Smooth muscle cell (in vitro differentiated cells): ENCODE measurements at regions not wholly inside any gene's neighbourhood (a gene's known extent, or its start where the extent isn't known, plus 50 kb on each side); places are given as distances from the start of the nearest gene placed in this dataset.

Experiments used
- DNase-seq: peaks from one replicate; lab custom pipeline; 2025; ENCODE audit not compliant: unreplicated experiment; lab: John Stamatoyannopoulos, UW
- H2AFZ ChIP-seq: fragments of 200-600 bp; sonication (generic); 2 replicates; pipeline ENCODE4 v1.6.0; 2016; ENCODE audit warnings: antibody characterized with exemption, low read depth, mild to moderate bottlenecking
- H3F3A ChIP-seq: fragments of 200-600 bp; sonication (generic); 2 replicates; pipeline ENCODE4 v1.6.0; 2017; ENCODE audit warnings: antibody characterized with exemption, low read depth
- H3K27ac ChIP-seq: fragments of 200-600 bp; sonication (generic); 2 replicates; pipeline ENCODE4 v1.5.1; 2016; ENCODE audit warnings: low read depth, mild to moderate bottlenecking
- H3K27me3 ChIP-seq: fragments of 200-600 bp; sonication (generic); 2 replicates; pipeline ENCODE4 v1.6.1; 2016; ENCODE audit warnings: low read depth, mild to moderate bottlenecking
- H3K36me3 ChIP-seq: fragments of 200-600 bp; sonication (generic); 2 replicates; pipeline ENCODE4 v1.5.1; 2016; ENCODE audit warnings: low read depth
- H3K4me1 ChIP-seq: fragments of 200-600 bp; sonication (generic); 2 replicates; pipeline ENCODE4 v1.5.1; 2016; ENCODE audit warnings: low read depth
- H3K4me2 ChIP-seq: fragments of 200-600 bp; sonication (generic); 2 replicates; pipeline ENCODE4 v1.6.0; 2016; ENCODE audit warnings: mild to moderate bottlenecking
- H3K4me3 ChIP-seq: fragments of 200-600 bp; sonication (generic); 2 replicates; pipeline ENCODE4 v1.5.1; 2016; ENCODE audit warnings: mild to moderate bottlenecking
- H3K79me2 ChIP-seq: fragments of 200-600 bp; sonication (generic); 2 replicates; pipeline ENCODE4 v1.6.0; 2016; ENCODE audit warnings: low read depth, mild to moderate bottlenecking
- H3K9ac ChIP-seq: fragments of 200-600 bp; sonication (generic); 2 replicates; pipeline ENCODE4 v1.6.0; 2016; ENCODE audit warnings: low read depth
- H3K9me3 ChIP-seq: fragments of 200-600 bp; sonication (generic); replicated peaks from 2 replicates; pipeline ENCODE4 v1.5.1; 2016; ENCODE audit warnings: low read depth
- H4K20me1 ChIP-seq: fragments of 200-600 bp; sonication (generic); 2 replicates; pipeline ENCODE4 v1.6.0; 2016; ENCODE audit warnings: low read depth
- WGBS: methylation state at CpG from one replicate; pipeline ENCODE4 v1.1.7; 2016; ENCODE audit warnings: low lambda C conversion rate; 5-methylcytosine and 5-hydroxymethylcytosine counted together
- TF ChIP-seq, protein P1 (sequence below): fragments of 200-600 bp; sonication (generic); IDR thresholded peaks from 2 replicates; pipeline ENCODE4 v1.5.1; 2017; ENCODE audit warnings: borderline replicate concordance, mild to moderate bottlenecking, antibody characterized with exemption; ENCODE audit not compliant: insufficient read depth, poor library complexity, severe bottlenecking

DNA sequence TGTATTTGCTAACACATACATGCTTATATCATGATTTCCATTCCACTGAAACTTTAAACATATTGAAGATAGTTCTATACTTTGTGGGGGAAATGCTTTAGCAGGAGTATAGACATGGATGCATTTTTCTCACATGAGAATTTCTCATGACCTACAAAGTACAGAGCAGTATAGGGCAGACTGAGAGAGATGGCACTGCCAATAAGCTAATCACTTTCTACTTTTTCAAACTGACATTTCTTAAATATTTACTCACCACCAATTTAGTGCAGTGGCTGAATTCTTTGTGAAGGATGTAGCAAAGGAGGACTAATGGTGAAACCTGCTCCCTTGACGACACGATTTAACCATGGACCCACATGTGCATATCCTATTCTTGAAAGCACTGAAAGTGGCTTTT is 923.5 kb downstream of the ADGRL2 start:
- 96% methylated on average over 2 of the region's 2 CpGs for WGBS
- H3K9ac ChIP-seq = no peak overlapping the region
- no peak overlapping the region for H3K27ac ChIP-seq
- H3K9me3 ChIP-seq = no peaks in the 10 kb centered on the region
- no peaks in the 10 kb centered on the region for H3K27me3 ChIP-seq
- H3F3A ChIP-seq = no peaks in the 10 kb centered on the region
- no peaks in the 10 kb centered on the region for H4K20me1 ChIP-seq
- no peak overlapping the region for H3K4me2 ChIP-seq
- H3K79me2 ChIP-seq = no peaks in the 10 kb centered on the region
- H3K4me1 ChIP-seq = no peaks in the 10 kb centered on the region
- TF ChIP-seq, protein P1, sequence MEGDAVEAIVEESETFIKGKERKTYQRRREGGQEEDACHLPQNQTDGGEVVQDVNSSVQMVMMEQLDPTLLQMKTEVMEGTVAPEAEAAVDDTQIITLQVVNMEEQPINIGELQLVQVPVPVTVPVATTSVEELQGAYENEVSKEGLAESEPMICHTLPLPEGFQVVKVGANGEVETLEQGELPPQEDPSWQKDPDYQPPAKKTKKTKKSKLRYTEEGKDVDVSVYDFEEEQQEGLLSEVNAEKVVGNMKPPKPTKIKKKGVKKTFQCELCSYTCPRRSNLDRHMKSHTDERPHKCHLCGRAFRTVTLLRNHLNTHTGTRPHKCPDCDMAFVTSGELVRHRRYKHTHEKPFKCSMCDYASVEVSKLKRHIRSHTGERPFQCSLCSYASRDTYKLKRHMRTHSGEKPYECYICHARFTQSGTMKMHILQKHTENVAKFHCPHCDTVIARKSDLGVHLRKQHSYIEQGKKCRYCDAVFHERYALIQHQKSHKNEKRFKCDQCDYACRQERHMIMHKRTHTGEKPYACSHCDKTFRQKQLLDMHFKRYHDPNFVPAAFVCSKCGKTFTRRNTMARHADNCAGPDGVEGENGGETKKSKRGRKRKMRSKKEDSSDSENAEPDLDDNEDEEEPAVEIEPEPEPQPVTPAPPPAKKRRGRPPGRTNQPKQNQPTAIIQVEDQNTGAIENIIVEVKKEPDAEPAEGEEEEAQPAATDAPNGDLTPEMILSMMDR = no peak
- no peak for DNase-seq
- H3K4me3 ChIP-seq = no peak overlapping the region
- H2AFZ ChIP-seq = no peak overlapping the region
- H3K36me3 ChIP-seq = no peaks in the 10 kb centered on the region

DNA sequence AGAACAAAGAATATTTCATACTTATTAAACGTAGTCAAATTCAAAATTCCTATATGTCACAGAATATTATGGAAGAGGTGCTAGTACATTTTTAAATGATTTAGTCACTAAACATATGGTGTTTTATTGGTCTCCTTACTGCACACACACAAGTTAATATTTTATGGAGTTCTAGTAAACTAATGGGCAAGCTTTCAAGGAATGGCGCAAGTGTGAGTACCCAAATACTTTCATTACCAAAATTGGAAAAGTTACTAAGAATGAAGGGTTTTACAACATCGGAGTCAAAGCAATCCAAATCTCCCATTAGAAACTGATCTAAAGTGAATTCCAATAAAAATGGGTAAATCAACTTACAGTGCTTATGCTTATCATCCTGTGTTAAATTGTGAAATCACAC is 921.9 kb downstream of the ADGRL2 start:
- no peaks in the 10 kb centered on the region for H3K79me2 ChIP-seq
- H3K27ac ChIP-seq = no peak overlapping the region
- no peaks in the 10 kb centered on the region for H3F3A ChIP-seq
- H3K4me3 ChIP-seq = no peak overlapping the region
- no peak overlapping the region for H2AFZ ChIP-seq
- TF ChIP-seq, protein P1 = no peak
- no peaks in the 10 kb centered on the region for H3K27me3 ChIP-seq
- H4K20me1 ChIP-seq = no peaks in the 10 kb centered on the region
- no peak overlapping the region for H3K4me2 ChIP-seq
- H3K36me3 ChIP-seq = no peaks in the 10 kb centered on the region
- H3K4me1 ChIP-seq = no peaks in the 10 kb centered on the region
- DNase-seq = no peak
- H3K9ac ChIP-seq = no peak overlapping the region
- 96% methylated on average over 3 of the region's 3 CpGs for WGBS
- H3K9me3 ChIP-seq = no peaks in the 10 kb centered on the region

DNA sequence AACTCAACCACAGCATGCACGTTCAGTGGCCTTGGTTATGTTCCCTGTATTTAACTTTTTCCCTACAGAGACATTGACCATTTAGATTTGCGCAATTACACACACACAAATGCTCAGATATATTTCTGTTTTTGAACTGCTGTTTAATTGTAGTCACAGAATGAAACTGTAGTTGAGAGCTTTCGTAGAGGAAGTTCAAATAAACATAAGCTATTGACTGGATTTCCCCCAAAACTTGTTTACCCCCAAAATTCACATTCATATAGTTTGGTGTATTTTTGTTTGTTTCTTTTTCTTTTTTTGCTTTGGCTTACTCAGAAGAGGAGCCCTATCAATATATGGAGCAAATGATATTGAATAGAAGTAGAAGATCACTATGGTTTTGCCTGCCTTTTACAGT is 921.0 kb downstream of the ADGRL2 start:
- no peak overlapping the region for H3K4me3 ChIP-seq

DNA sequence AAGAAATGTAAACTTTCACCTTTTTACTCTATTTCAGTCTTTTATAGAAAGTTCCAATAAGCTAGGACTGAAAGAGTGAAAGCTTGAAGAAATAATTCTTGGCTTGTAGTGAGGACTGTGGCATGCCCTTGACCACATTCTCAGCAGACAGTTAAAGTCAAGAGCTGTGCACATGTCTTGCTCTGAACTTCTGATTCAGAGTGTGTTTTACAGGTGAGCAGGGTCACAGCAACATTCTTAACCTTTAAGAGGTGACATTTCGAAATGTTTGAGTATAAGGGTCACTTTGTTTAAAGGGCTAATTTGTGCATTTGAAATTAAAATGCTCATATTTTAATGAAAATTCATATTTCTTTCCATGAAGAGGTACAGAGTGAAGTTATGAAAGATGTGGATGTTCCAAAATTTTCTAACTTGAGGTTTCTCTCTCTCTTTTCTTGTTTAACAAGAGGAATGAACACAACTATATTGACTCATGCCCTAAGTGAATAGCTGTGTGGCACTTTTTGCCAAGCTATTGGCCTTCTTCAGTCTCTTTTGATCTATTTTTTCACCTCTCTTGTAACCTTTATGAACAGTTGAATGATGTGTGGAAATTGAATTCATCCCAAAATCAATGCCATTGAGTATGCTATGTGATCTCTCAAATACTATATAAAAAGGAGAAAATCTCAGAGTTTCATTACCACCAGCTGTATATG is 918.1 kb downstream of the ADGRL2 start:
- no peaks in the 10 kb centered on the region for H3K9me3 ChIP-seq
- no peak overlapping the region for H2AFZ ChIP-seq
- 74% methylated on average over 1 of the region's 1 CpG for WGBS
- H3K4me3 ChIP-seq = no peak overlapping the region
- H3K9ac ChIP-seq = no peak overlapping the region
- H3K4me1 ChIP-seq = no peaks in the 10 kb centered on the region
- no peak for DNase-seq
- H3F3A ChIP-seq = no peaks in the 10 kb centered on the region
- H3K27me3 ChIP-seq = no peaks in the 10 kb centered on the region
- no peaks in the 10 kb centered on the region for H4K20me1 ChIP-seq
- H3K27ac ChIP-seq = no peak overlapping the region
- H3K79me2 ChIP-seq = no peaks in the 10 kb centered on the region
- no peaks in the 10 kb centered on the region for H3K36me3 ChIP-seq
- no peak overlapping the region for H3K4me2 ChIP-seq
- TF ChIP-seq, protein P1 = no peak

More for the DNA sequence above, 921.0 kb downstream of the ADGRL2 start:
- Histone ChIP-seq H2AFZ (no peak overlapping the region), H3K4me1 (no peaks in the 10 kb centered on the region), H3K27ac (no peak overlapping the region), H3K9ac (no peak overlapping the region), H4K20me1 (no peaks in the 10 kb centered on the region), H3K27me3 (no peaks in the 10 kb centered on the region), H3F3A (no peaks in the 10 kb centered on the region), H3K4me2 (no peak overlapping the region), H3K79me2 (no peaks in the 10 kb centered on the region), H3K9me3 (no peaks in the 10 kb centered on the region), H3K36me3 (no peaks in the 10 kb centered on the region)
- DNase-seq = no peak
- TF ChIP-seq, protein P1 = no peak
- 71% methylated on average over 3 of the region's 3 CpGs for WGBS
